ENCODE measurements at regions not wholly inside any gene's neighbourhood (a gene's known extent, or its start where the extent isn't known, plus 50 kb on each side); places are given as distances from the start of the nearest gene placed in this dataset.

- peak overlapping the region; percentile 77 to 88 for H3K27ac ChIP-seq
- DNase-seq (ENCODE audit: low spot score) = no peak
- no peaks in the 10 kb centered on the region for H3K9me3 ChIP-seq
- TF ChIP-seq, protein P1, sequence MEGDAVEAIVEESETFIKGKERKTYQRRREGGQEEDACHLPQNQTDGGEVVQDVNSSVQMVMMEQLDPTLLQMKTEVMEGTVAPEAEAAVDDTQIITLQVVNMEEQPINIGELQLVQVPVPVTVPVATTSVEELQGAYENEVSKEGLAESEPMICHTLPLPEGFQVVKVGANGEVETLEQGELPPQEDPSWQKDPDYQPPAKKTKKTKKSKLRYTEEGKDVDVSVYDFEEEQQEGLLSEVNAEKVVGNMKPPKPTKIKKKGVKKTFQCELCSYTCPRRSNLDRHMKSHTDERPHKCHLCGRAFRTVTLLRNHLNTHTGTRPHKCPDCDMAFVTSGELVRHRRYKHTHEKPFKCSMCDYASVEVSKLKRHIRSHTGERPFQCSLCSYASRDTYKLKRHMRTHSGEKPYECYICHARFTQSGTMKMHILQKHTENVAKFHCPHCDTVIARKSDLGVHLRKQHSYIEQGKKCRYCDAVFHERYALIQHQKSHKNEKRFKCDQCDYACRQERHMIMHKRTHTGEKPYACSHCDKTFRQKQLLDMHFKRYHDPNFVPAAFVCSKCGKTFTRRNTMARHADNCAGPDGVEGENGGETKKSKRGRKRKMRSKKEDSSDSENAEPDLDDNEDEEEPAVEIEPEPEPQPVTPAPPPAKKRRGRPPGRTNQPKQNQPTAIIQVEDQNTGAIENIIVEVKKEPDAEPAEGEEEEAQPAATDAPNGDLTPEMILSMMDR (IDR thresholded peaks at IDR 0.05) = no peak
- H3K36me3 ChIP-seq = no peaks in the 10 kb centered on the region
- no peaks in the 10 kb centered on the region for H3K27me3 ChIP-seq (replicated peaks; ENCODE audit: insufficient read depth)
- peak; percentile 64 for ATAC-seq (ENCODE audit: insufficient number of reproducible peaks, low FRiP score, low read depth)
- H3K4me1 ChIP-seq (ENCODE audit: control insufficient read depth in 1 of 2, low read depth in 2 of 2) = peaks cover 16 to 53% of the 10 kb centered on the region in 2 donors
- H3K4me3 ChIP-seq = peak overlapping the region; percentile 34
Measured at GRCh38 chr4:57410331-57411052, 300.3 kb upstream of the IGFBP7 start.

GRCh38 chr4:57405359-57405758, 295.2 kb upstream of the IGFBP7 start:
- no peaks in the 10 kb centered on the region for H3K36me3 ChIP-seq
- H3K9me3 ChIP-seq = no peaks in the 10 kb centered on the region
- H3K27me3 ChIP-seq (replicated peaks; ENCODE audit: insufficient read depth) = no peaks in the 10 kb centered on the region
- TF ChIP-seq, protein P1 (IDR thresholded peaks at IDR 0.05) = no peak
- ATAC-seq (ENCODE audit: insufficient number of reproducible peaks, low FRiP score, low read depth) = no peak
- no peak overlapping the region for H3K27ac ChIP-seq
- H3K4me1 ChIP-seq (ENCODE audit: control insufficient read depth in 1 of 2, low read depth in 2 of 2) = peaks cover 5 to 10% of the 10 kb centered on the region in 2 donors
- no peak for DNase-seq (ENCODE audit: low spot score)
- H3K4me3 ChIP-seq = no peak overlapping the region

DNA sequence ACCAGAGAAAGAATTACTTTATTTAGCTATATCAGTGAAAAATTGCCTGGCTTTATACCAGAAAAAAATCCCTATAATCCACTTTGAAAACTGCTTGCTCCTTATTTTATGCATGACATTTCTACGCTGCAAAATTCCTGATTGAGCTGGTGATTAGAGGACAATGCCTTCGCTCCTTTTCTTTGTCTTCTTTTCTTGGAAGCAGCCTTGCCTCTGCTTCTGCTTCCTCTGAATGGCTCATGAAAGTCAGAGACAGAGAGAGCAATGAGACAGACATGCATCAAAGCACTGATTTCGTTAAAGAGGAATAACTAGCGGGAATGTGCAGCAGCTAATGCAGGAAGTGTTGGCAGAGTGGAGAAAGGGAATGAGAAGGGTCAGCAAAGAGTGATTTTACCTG, 294.3 kb upstream of the IGFBP7 start:
- Histone ChIP-seq H3K27ac (no peak overlapping the region), H3K36me3 (no peaks in the 10 kb centered on the region), H3K9me3 (no peaks in the 10 kb centered on the region), H3K27me3 (replicated peaks; ENCODE audit: insufficient read depth) (no peaks in the 10 kb centered on the region), H3K4me3 (no peak overlapping the region), H3K4me1 (ENCODE audit: control insufficient read depth in 1 of 2, low read depth in 2 of 2) (peaks cover 0 to 2% of the 10 kb centered on the region in 2 donors)
- no peak for DNase-seq (ENCODE audit: low spot score)
- TF ChIP-seq, protein P1 (IDR thresholded peaks at IDR 0.05) = no peak
- ATAC-seq (ENCODE audit: insufficient number of reproducible peaks, low FRiP score, low read depth) = no peak

DNA sequence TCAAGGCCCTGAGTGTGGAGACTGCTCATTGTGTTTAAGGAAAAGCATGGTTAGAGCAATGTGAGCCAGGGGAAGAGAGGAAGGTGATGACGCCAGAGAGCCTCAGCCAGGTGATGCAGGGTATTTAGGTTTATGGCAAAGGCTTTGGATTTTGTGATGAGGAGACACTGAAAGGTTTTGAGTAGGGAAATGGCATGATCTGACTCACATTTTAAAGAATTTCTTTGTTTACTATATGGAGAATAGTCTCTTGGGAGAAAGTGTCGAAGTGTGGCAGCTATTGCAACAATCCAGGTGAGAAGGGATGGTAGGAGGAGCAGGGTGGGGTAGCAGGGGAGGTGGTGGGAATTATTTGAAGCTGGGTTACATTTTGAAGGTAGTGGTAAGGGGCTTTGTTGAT, 293.4 kb upstream of the IGFBP7 start:
- no peak for DNase-seq (ENCODE audit: low spot score)
- no peak overlapping the region for H3K27ac ChIP-seq
- no peaks in the 10 kb centered on the region for H3K27me3 ChIP-seq (replicated peaks; ENCODE audit: insufficient read depth)

DNA sequence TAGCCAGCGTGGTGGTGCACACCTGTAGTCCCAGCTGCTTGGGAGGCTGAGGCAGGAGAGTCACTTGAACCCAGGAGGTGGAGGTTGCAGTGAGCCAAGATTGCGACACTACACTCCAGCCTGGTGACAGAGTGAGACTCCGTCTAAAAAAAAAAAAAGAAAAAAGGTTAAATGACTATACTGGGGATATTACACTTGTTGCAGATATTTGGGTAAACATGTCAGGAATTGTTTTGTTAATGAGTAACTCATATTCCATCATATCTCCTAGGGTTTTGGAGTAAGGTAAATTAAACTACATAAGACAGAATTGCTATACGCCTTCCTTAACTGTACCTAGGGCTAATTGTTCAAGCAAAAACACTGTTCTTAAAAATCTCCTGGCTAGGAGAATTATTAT, 291.4 kb upstream of the IGFBP7 start:
- ATAC-seq (ENCODE audit: insufficient number of reproducible peaks, low FRiP score, low read depth) (no peak), DNase-seq (ENCODE audit: low spot score) (no peak)
- TF ChIP-seq, protein P1 (IDR thresholded peaks at IDR 0.05) = no peak
- Histone ChIP-seq H3K36me3 (no peaks in the 10 kb centered on the region), H3K4me3 (no peak overlapping the region), H3K27me3 (replicated peaks; ENCODE audit: insufficient read depth) (no peaks in the 10 kb centered on the region), H3K27ac (no peak overlapping the region), H3K4me1 (ENCODE audit: control insufficient read depth in 1 of 2, low read depth in 2 of 2) (no peaks in the 10 kb centered on the region), H3K9me3 (no peaks in the 10 kb centered on the region)

More for the DNA sequence above, 293.4 kb upstream of the IGFBP7 start:
- ATAC-seq (ENCODE audit: insufficient number of reproducible peaks, low FRiP score, low read depth) = no peak
- TF ChIP-seq, protein P1 (IDR thresholded peaks at IDR 0.05) = no peak
- no peaks in the 10 kb centered on the region for H3K36me3 ChIP-seq
- H3K9me3 ChIP-seq = no peaks in the 10 kb centered on the region
- no peak overlapping the region for H3K4me3 ChIP-seq
- no peaks in the 10 kb centered on the region for H3K4me1 ChIP-seq (ENCODE audit: control insufficient read depth in 1 of 2, low read depth in 2 of 2)

Measured in thoracic aorta (tissue), 2 donors.